T-helper 1 cell treated with Interleukin-12 subunit alpha and Interleukin-12 subunit beta and Interleukin-4 antibody, amounts not matched to agents 30 μg/mL and 1 μg/mL, for 36 hours (primary cell): ENCODE measurements at regions not wholly inside any gene's neighbourhood (a gene's known extent, or its start where the extent isn't known, plus 50 kb on each side); places are given as distances from the start of the nearest gene placed in this dataset.

Source experiments
- H3K27ac Mint-ChIP-seq: one replicate; pipeline ENCODE4 v1.8.0; 2021; ENCODE audit warnings: mild to moderate bottlenecking, mixed read lengths
- H3K27me3 Mint-ChIP-seq: one replicate; pipeline ENCODE4 v1.8.0; 2021; ENCODE audit warnings: low read depth, mixed read lengths
- H3K36me3 Mint-ChIP-seq: one replicate; pipeline ENCODE4 v1.8.0; 2021; ENCODE audit warnings: low read depth, mixed read lengths
- H3K4me1 Mint-ChIP-seq: one replicate; pipeline ENCODE4 v1.8.0; 2021; ENCODE audit warnings: low read depth, mixed read lengths
- H3K4me3 Mint-ChIP-seq: one replicate; pipeline ENCODE4 v1.8.0; 2021; ENCODE audit warnings: mild to moderate bottlenecking, moderate library complexity, mixed read lengths
- H3K9me3 Mint-ChIP-seq: one replicate; pipeline ENCODE4 v1.8.0; 2021; ENCODE audit warnings: mixed read lengths

- Mint-ChIP-seq H3K27ac (no peak overlapping the region), H3K36me3 (no peaks in the 10 kb centered on the region), H3K9me3 (no peaks in the 10 kb centered on the region), H3K4me1 (peaks cover 1% of the 10 kb centered on the region), H3K27me3 (peaks cover 37% of the 10 kb centered on the region), H3K4me3 (no peak overlapping the region)
Observed at GRCh38 chr3:24830230-24831152, 335.8 kb upstream of the THRB start.

- Mint-ChIP-seq H3K4me1 (peaks cover 1% of the 10 kb centered on the region), H3K9me3 (no peaks in the 10 kb centered on the region), H3K36me3 (no peaks in the 10 kb centered on the region), H3K4me3 (no peak overlapping the region), H3K27ac (no peak overlapping the region), H3K27me3 (peaks cover 37% of the 10 kb centered on the region)
Observed at GRCh38 chr3:24831221-24831620, 336.6 kb upstream of the THRB start.

- no peaks in the 10 kb centered on the region for H3K9me3 Mint-ChIP-seq
- no peaks in the 10 kb centered on the region for H3K36me3 Mint-ChIP-seq
- H3K4me3 Mint-ChIP-seq = no peak overlapping the region
- H3K4me1 Mint-ChIP-seq = peaks cover 1% of the 10 kb centered on the region
- peaks cover 28% of the 10 kb centered on the region for H3K27me3 Mint-ChIP-seq
- H3K27ac Mint-ChIP-seq = no peak overlapping the region
Observed at GRCh38 chr3:24832891-24833290, 338.2 kb upstream of the THRB start.

GRCh38 chr3:24834442-24834841 is 339.8 kb upstream of the THRB start:
- no peak overlapping the region for H3K4me3 Mint-ChIP-seq
- no peaks in the 10 kb centered on the region for H3K9me3 Mint-ChIP-seq
- no peak overlapping the region for H3K27ac Mint-ChIP-seq
- no peaks in the 10 kb centered on the region for H3K36me3 Mint-ChIP-seq
- H3K4me1 Mint-ChIP-seq = peaks cover 1% of the 10 kb centered on the region
- peaks cover 18% of the 10 kb centered on the region for H3K27me3 Mint-ChIP-seq

GRCh38 chr3:24835510-24835909 is 340.9 kb upstream of the THRB start:
- H3K4me3 Mint-ChIP-seq = no peak overlapping the region
- no peaks in the 10 kb centered on the region for H3K9me3 Mint-ChIP-seq
- no peak overlapping the region for H3K27ac Mint-ChIP-seq
- peaks cover 9% of the 10 kb centered on the region for H3K27me3 Mint-ChIP-seq
- H3K36me3 Mint-ChIP-seq = no peaks in the 10 kb centered on the region
- H3K4me1 Mint-ChIP-seq = no peaks in the 10 kb centered on the region

GRCh38 chr3:24837601-24838000 is 343.0 kb upstream of the THRB start:
- Mint-ChIP-seq H3K27ac (no peak overlapping the region), H3K36me3 (no peaks in the 10 kb centered on the region), H3K4me3 (no peak overlapping the region), H3K9me3 (no peaks in the 10 kb centered on the region), H3K27me3 (no peaks in the 10 kb centered on the region), H3K4me1 (no peaks in the 10 kb centered on the region)

- H3K36me3 Mint-ChIP-seq = no peaks in the 10 kb centered on the region
- no peak overlapping the region for H3K27ac Mint-ChIP-seq
- no peak overlapping the region for H3K4me3 Mint-ChIP-seq
- no peaks in the 10 kb centered on the region for H3K9me3 Mint-ChIP-seq
- no peaks in the 10 kb centered on the region for H3K27me3 Mint-ChIP-seq
- no peaks in the 10 kb centered on the region for H3K4me1 Mint-ChIP-seq
Observed at GRCh38 chr3:24838533-24838932, 343.9 kb upstream of the THRB start.

GRCh38 chr3:24843955-24844354 is 349.3 kb upstream of the THRB start:
- no peak overlapping the region for H3K4me3 Mint-ChIP-seq
- H3K27me3 Mint-ChIP-seq = no peaks in the 10 kb centered on the region
- H3K4me1 Mint-ChIP-seq = no peaks in the 10 kb centered on the region
- H3K27ac Mint-ChIP-seq = no peak overlapping the region
- H3K9me3 Mint-ChIP-seq = no peaks in the 10 kb centered on the region
- no peaks in the 10 kb centered on the region for H3K36me3 Mint-ChIP-seq

GRCh38 chr3:24845524-24846155 is 351.0 kb upstream of the THRB start:
- Mint-ChIP-seq H3K36me3 (no peaks in the 10 kb centered on the region), H3K27me3 (no peaks in the 10 kb centered on the region), H3K4me1 (no peaks in the 10 kb centered on the region), H3K27ac (no peak overlapping the region), H3K4me3 (no peak overlapping the region), H3K9me3 (no peaks in the 10 kb centered on the region)

- Mint-ChIP-seq H3K27me3 (no peaks in the 10 kb centered on the region), H3K9me3 (no peaks in the 10 kb centered on the region), H3K4me3 (no peak overlapping the region), H3K4me1 (no peaks in the 10 kb centered on the region), H3K27ac (no peak overlapping the region), H3K36me3 (no peaks in the 10 kb centered on the region)
Observed at GRCh38 chr3:24846286-24846860, 351.7 kb upstream of the THRB start.

- Mint-ChIP-seq H3K9me3 (no peaks in the 10 kb centered on the region), H3K36me3 (no peaks in the 10 kb centered on the region), H3K4me1 (no peaks in the 10 kb centered on the region), H3K27me3 (no peaks in the 10 kb centered on the region), H3K4me3 (no peak overlapping the region), H3K27ac (no peak overlapping the region)
Observed at GRCh38 chr3:24850245-24850644, 355.6 kb upstream of the THRB start.

- H3K27me3 Mint-ChIP-seq = no peaks in the 10 kb centered on the region
- no peaks in the 10 kb centered on the region for H3K9me3 Mint-ChIP-seq
- no peaks in the 10 kb centered on the region for H3K4me1 Mint-ChIP-seq
- no peaks in the 10 kb centered on the region for H3K36me3 Mint-ChIP-seq
- H3K27ac Mint-ChIP-seq = no peak overlapping the region
- no peak overlapping the region for H3K4me3 Mint-ChIP-seq
Observed at GRCh38 chr3:24853685-24854490, 359.2 kb upstream of the THRB start.

GRCh38 chr3:24854748-24855147 is 360.1 kb upstream of the THRB start:
- Mint-ChIP-seq H3K27me3 (no peaks in the 10 kb centered on the region), H3K27ac (no peak overlapping the region), H3K9me3 (no peaks in the 10 kb centered on the region), H3K4me1 (no peaks in the 10 kb centered on the region), H3K36me3 (no peaks in the 10 kb centered on the region), H3K4me3 (no peak overlapping the region)

- Mint-ChIP-seq H3K4me1 (no peaks in the 10 kb centered on the region), H3K36me3 (no peaks in the 10 kb centered on the region), H3K9me3 (no peaks in the 10 kb centered on the region), H3K27ac (no peak overlapping the region), H3K4me3 (no peak overlapping the region), H3K27me3 (no peaks in the 10 kb centered on the region)
Observed at GRCh38 chr3:24857945-24858344, 363.3 kb upstream of the THRB start.
